Gastroesophageal sphincter (tissue), 3 donors: ENCODE measurements at regions not wholly inside any gene's neighbourhood (a gene's known extent, or its start where the extent isn't known, plus 50 kb on each side); places are given as distances from the start of the nearest gene placed in this dataset.

Source experiments
- CTCF ChIP-seq, 4 experiments: fragments of 200-600 bp in 2 of 4; fragments of 450-650 bp in 2 of 4; sonication (generic) in 1 of 4; IDR thresholded peaks; one replicate each; pipeline ENCODE4 v1.5.1; 2017 to 2019; ENCODE audit warnings: antibody characterized with exemption in 4 of 4, mild to moderate bottlenecking in 2 of 4, moderate library complexity in 2 of 4
- EP300 ChIP-seq: sonication (generic); formaldehyde crosslinking; IDR thresholded peaks from one replicate; pipeline ENCODE4 v1.6.1; 2017; ENCODE audit warnings: antibody characterized with exemption, mild to moderate bottlenecking
- POLR2A ChIP-seq, 2 donors: fragments of 450-650 bp; IDR thresholded peaks; one replicate each; pipeline ENCODE4 v1.6.1; 2017; ENCODE audit warnings: antibody characterized with exemption in 2 of 2, mild to moderate bottlenecking in 2 of 2, moderate library complexity in 1 of 2
- POLR2AphosphoS5 ChIP-seq: sonication (generic); formaldehyde crosslinking; IDR thresholded peaks from one replicate; pipeline ENCODE4 v1.6.1; 2017; ENCODE audit warnings: antibody characterized with exemption

DNA sequence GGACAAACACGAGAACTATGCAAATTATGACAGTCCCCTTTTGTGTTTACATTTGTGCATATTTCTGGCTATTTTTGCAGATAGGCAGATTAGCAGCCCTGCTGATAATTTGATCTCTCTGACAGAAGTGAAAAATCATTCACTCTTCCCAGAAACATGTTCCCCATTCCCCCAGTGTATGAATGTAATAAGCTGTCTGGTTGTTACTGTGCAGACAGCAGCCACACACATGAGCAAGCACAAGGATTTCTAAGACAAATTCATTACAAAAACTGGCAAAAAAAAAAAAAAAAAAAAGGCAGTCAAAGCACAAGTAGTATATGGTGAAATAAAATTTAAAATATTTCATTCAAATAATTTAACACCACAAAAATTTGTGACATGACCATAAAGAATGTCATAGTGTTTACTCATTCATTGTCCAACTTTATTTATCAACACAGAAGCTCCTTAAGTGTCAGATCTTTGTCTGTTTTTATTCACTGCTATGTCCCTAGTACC, 95.5 kb upstream of the VGLL2 start:
- TF ChIP-seq CTCF (IDR thresholded peaks at IDR 0.05) (no peak), POLR2A (IDR thresholded peaks at IDR 0.05) (no peak), EP300 (no peak), POLR2AphosphoS5 (no peak)
